HG03442 (cell line): ENCODE measurements at regions not wholly inside any gene's neighbourhood (a gene's known extent, or its start where the extent isn't known, plus 50 kb on each side); places are given as distances from the start of the nearest gene placed in this dataset.

Experiments
- ATAC-seq: cut with Tn5 transposase; IDR thresholded peaks from one replicate; pipeline ENCODE4 v1.9.1; 2021; ENCODE audit warnings: mild to moderate bottlenecking, moderate library complexity; ENCODE audit not compliant: unreplicated experiment

DNA sequence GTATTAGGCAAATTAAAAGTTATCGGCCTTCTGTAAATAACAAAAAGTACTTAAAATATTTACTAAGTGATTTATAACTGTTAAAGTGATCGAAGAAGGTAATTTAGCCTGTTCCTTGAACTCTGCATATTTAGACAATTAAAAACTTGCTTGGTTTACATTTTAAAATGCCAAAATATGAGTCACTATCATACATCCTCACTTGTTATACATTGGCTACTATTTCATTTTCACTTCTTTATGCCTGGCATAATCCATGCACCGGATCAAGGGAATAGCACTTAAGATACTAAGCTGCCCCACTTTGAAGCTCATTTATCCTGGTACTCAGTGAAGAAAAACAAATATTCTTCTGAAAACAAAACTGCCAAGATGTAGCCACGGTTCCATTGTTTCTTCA, 344.6 kb downstream of the UBE3D start:
- no peak for ATAC-seq

DNA sequence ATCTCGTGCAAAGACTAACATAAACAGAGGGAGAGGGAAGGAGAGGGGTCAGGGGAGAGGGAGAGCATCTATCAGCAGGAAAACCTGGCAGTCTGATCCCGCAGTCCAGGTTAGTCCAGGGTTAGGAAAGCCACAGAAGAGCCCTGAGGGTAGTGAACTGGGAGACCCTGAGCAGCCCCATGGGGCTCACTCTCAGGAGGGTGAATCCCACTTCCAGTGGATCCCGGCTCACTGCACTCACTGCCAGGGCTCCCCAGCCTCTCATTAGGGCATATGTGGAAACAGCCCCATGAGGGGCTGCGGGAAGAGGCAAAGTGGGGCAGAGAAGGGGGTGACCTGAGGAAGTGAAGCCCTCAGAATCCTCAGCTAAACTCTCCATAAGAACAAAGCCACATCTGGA, 329.9 kb downstream of the UBE3D start:
- ATAC-seq = no peak

GRCh38 chr6:82737965-82738364, 327.7 kb downstream of the UBE3D start:
- no peak for ATAC-seq

- ATAC-seq = no peak
Measured at GRCh38 chr6:82738773-82739172, 326.9 kb downstream of the UBE3D start.

DNA sequence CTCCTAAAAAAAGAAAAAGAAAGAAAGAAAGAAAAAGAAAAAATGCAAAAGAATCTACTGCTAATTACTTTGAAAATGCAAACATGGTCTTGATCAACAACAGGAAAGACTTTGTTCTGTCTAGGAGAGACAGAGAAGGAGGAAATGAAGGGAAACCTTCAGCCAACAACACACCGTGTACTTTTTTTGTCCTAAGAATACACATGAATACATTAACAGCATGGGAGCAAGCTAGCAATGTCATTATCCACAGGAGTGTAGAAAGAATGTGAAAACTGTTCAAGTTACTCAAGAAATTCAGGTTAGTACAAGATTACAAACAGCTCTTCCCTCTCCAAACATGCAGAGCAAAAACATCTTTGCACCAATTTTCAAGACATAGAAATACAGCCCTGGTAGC, 326.3 kb downstream of the UBE3D start:
- no peak for ATAC-seq

GRCh38 chr6:82740072-82740471, 325.6 kb downstream of the UBE3D start:
- no peak for ATAC-seq

DNA sequence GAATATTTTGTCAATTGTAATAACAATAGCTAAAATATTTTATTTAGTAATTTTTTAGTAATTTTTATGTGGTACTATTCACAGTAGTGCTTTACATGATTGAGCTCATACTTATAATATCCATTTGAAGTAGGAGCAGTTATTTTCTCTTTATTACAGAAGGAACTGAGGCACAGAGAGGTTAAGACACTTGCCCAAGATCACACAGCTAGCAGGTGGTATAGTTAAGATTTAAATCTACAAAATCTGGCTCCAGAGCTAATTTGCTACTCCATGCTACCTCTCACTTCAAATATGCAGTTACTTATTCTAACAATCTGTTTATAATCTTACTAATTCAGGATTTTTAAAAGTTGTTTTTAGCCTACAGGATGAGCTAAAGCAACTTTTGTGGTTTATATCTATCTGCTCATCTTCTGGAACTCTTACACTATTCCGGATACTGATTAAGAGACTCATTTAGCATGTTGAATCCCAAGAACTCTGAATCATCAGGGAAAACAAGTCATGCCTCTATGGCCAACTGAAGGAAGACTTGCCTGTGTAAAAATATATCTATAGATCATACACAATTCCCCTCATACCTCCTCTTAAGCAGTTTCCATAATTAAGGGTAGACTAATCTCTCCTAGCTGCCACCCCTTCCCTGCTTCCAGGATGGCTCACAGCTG, 324.2 kb downstream of the UBE3D start:
- ATAC-seq = no peak

DNA sequence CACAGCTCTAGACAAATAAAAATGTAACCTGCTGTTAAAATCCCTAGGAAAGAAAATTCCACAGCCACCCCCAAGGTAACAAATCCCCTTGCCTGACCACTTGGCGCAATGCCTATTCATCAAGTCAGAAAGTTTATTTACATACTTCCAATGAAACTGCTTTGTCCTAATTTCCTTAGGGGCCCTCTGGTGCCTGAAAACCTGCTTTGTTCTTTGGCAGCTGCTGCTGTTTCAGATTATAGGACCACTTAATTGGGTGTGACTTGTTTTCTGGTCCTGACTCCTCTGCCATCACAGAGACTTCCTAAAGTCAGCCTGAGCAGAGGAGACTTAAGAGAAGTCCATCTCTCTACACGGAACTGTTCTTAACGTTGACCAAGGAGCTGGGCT, 323.6 kb downstream of the UBE3D start:
- no peak for ATAC-seq

DNA sequence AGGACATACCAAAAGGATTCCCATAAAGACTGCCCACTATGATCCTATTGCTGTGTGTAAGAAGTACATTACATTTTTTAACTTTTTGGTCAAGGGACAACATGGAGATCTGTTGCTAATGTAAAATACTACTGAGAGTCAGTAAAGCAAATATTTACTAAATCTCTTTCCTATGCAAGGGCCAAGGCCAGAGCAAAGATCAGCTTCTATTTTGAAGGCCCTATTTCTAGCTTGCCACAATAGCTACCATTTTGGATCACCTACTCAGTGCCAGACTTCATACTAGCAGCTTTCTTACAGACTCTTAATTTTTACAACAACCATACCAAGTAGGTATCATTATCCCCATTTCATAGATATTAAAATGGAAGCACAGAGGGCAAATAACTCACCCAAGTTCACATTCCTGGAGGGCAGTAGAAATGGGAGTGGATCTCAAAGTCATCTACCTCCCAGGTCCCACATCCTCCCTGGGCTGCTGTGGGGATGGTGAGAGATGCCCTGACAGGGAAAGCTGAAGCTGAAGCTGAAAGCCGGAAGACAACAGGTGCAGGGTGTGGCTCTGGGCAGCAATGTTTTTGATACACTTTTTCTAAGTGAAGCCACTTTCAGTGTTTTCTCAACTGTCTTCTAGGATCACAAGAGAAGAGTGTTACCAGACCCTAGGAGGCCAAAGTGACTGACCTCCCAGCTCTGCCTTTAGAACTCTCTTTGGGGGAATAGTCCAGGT, 321.2 kb downstream of the UBE3D start:
- ATAC-seq = no peak

DNA sequence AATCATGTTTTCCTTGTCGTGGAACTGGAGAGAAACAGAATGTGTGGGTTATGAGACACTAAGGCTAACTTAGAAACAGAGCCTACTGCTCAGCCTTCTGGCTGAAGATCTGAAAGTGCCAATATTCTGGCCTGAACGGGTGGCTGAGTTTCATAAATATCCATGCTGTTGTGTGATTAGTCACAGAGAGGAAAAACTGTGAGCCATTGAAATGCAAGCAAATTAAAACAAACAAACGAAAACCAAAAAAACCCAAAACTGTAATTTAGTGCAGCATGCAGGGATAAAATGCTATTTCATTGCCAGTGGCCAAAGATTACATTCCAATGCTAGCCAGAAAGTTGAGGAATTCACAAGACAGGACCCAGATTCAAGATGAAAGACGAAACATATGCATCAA, 315.1 kb downstream of the UBE3D start:
- no peak for ATAC-seq

GRCh38 chr6:82751718-82752117, 313.9 kb downstream of the UBE3D start:
- no peak for ATAC-seq

- ATAC-seq = no peak
Measured at GRCh38 chr6:82761674-82762345, 303.8 kb downstream of the UBE3D start.

DNA sequence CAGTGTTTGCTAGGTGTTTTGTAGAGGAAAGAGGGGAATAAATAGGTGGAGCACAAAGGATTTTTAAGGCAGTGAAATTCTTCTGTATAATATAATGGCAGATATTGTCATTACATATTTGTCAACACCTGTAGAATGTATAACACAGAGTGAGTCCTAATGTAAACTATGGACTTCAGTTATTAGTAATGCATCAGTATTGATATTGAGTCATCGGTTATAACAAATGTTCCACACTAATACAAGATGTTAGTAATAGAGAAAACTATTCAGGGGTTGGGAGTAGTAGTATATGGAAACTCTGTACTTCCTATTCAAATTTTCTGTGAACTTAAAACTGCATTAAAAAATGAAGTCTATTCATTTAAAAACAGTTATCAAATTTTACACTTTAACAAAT, 299.2 kb downstream of the UBE3D start:
- ATAC-seq = no peak

DNA sequence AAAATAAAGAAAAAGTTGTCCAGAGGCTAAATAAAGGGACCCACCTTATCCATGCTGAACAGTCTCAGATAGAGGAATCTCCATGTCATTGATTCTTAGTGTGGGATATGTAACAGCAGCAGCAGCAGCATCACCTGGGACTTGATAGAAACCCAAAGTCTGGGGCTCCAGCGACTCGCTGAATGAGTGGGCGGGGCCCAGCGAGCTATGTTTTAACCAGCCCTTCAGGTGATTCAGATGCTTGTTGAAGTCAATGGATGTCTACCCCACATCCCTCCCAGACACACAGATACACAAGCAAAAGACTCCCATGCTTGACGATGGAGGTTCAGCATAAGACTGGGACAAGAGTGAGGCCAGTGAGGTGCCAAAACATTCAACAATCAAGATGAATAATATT, 298.6 kb downstream of the UBE3D start:
- ATAC-seq = no peak

GRCh38 chr6:82767447-82767846, 298.2 kb downstream of the UBE3D start:
- ATAC-seq = no peak

- no peak for ATAC-seq
Measured at GRCh38 chr6:82772851-82773717, 292.6 kb downstream of the UBE3D start.

GRCh38 chr6:82775361-82775760, 290.3 kb downstream of the UBE3D start:
- no peak for ATAC-seq

- ATAC-seq = no peak
Measured at GRCh38 chr6:82775981-82776380, 289.7 kb downstream of the UBE3D start.

GRCh38 chr6:82779041-82779440, 286.6 kb downstream of the UBE3D start:
- ATAC-seq = no peak

GRCh38 chr6:82780334-82780733, 285.3 kb downstream of the UBE3D start:
- ATAC-seq = no peak

- no peak for ATAC-seq
Measured at GRCh38 chr6:82781620-82782204, 283.9 kb downstream of the UBE3D start.
